SK-N-SH (cell line): ENCODE measurements at regions not wholly inside any gene's neighbourhood (a gene's known extent, or its start where the extent isn't known, plus 50 kb on each side); places are given as distances from the start of the nearest gene placed in this dataset.
"Not testable (repeated sequence)": the region's sequence is repeated elsewhere in the genome, so short reads cannot be mapped to it uniquely, and the experiment has no call there.

ENCODE experiments used
- CTCF ChIA-PET: fragments of 300-600, 350-600 bp; formaldehyde crosslinking; extraction: SDS; loops from one replicate; lab custom pipeline; 2021; lab: Yijun Ruan, JAX
- POLR2A ChIA-PET: fragments of 350-600 bp; sonication (Branson Sonifier 250); formaldehyde crosslinking; extraction: SDS; loops from one replicate; lab custom pipeline; 2020; ENCODE audit warnings: antibody characterized with exemption, inconsistent platforms; lab: Yijun Ruan, JAX
- DNase-seq: peaks from one replicate; pipeline ENCODE4 v3.0.0; 2012
- H2AFZ ChIP-seq: fragments of 200-600 bp; sonication (generic); 2 replicates; pipeline ENCODE4 v1.8.1; 2016; ENCODE audit warnings: antibody characterized with exemption, mild to moderate bottlenecking, low read depth
- H3F3A ChIP-seq: fragments of 200-600 bp; sonication (generic); replicated peaks from 2 replicates; pipeline ENCODE3; 2016; ENCODE audit warnings: antibody characterized with exemption, mild to moderate bottlenecking; ENCODE audit not compliant: insufficient read depth
- H3K27ac ChIP-seq, 2 experiments: fragments of 200-500 bp in 1 of 2; fragments of 200-600 bp in 1 of 2; sonication (Bioruptor generic) in 1 of 2; sonication (generic), shearing (Covaris generic) in 1 of 2; 2 replicates each; pipeline versions ENCODE4 v1.5.1 to v1.6.1; 2014 to 2016; ENCODE audit warnings: low read depth in 2 of 2, inconsistent platforms in 1 of 2, low read length in 1 of 2, mild to moderate bottlenecking in 1 of 2, mixed read lengths in 1 of 2
- H3K27me3 ChIP-seq: fragments of 200-600 bp; sonication (generic), shearing (Covaris generic); 2 replicates; pipeline ENCODE4 v1.6.1; 2016; ENCODE audit warnings: mixed run types; ENCODE audit not compliant: insufficient read depth
- H3K36me3 ChIP-seq, 2 experiments: fragments of 200-500 bp in 1 of 2; fragments of 200-600 bp in 1 of 2; sonication (Bioruptor generic) in 1 of 2; sonication (generic) in 1 of 2; replicated peaks in 1 of 2; 2 replicates each; pipeline versions ENCODE3 to v1.5.1; 2014 to 2016; ENCODE audit warnings: low read length in 1 of 2, mild to moderate bottlenecking in 1 of 2; ENCODE audit not compliant: insufficient read depth in 2 of 2, control insufficient read depth in 1 of 2
- H3K4me1 ChIP-seq, 2 experiments: fragments of 200-500 bp in 1 of 2; fragments of 200-600 bp in 1 of 2; sonication (Bioruptor generic) in 1 of 2; sonication (generic), shearing (Covaris generic) in 1 of 2; 2 replicates each; pipeline versions ENCODE4 v1.5.1 to v1.6.1; 2014 to 2016; ENCODE audit warnings: low read depth in 1 of 2, low read length in 1 of 2, mixed run types in 1 of 2; ENCODE audit not compliant: insufficient read depth in 2 of 2, control insufficient read depth in 1 of 2
- H3K4me2 ChIP-seq: fragments of 200-600 bp; sonication (generic), shearing (Covaris generic); 2 replicates; pipeline ENCODE4 v1.6.1; 2017; ENCODE audit warnings: mixed run types
- H3K4me3 ChIP-seq, 2 experiments: fragments of 200-500 bp in 1 of 2; fragments of 200-600 bp in 1 of 2; sonication (Bioruptor generic) in 1 of 2; sonication (generic), shearing (Covaris generic) in 1 of 2; 2 replicates each; pipeline versions ENCODE4 v1.5.1 to v1.8.1; 2014 to 2016; ENCODE audit warnings: low read depth in 2 of 2, inconsistent platforms in 1 of 2, low read length in 1 of 2, mild to moderate bottlenecking in 1 of 2, mixed read lengths in 1 of 2, moderate library complexity in 1 of 2
- H3K79me2 ChIP-seq: fragments of 200-600 bp; sonication (generic); 2 replicates; pipeline ENCODE4 v1.8.1; 2017; ENCODE audit warnings: mild to moderate bottlenecking; ENCODE audit not compliant: insufficient read depth
- H3K9ac ChIP-seq: fragments of 200-600 bp; sonication (generic); 2 replicates; pipeline ENCODE4 v1.6.1; 2017; ENCODE audit warnings: mixed run types
- H3K9me2 ChIP-seq: fragments of 200-600 bp; sonication (generic); 2 replicates; pipeline ENCODE4 v1.6.1; 2017; ENCODE audit warnings: mixed run types
- H3K9me3 ChIP-seq: fragments of 200-600 bp; sonication (generic); 2 replicates; pipeline ENCODE4 v1.6.1; 2017; ENCODE audit warnings: mixed run types, mild to moderate bottlenecking, moderate library complexity
- H4K20me1 ChIP-seq: fragments of 200-600 bp; sonication (generic); 2 replicates; pipeline ENCODE4 v1.6.1; 2017; ENCODE audit warnings: mild to moderate bottlenecking, mixed run types; ENCODE audit not compliant: insufficient read depth
- ELF1 ChIP-seq: IDR thresholded peaks from 2 replicates; pipeline ENCODE4 v1.4.0; 2012
- FOSL2 ChIP-seq: IDR thresholded peaks from 2 replicates; pipeline ENCODE4 v1.4.0; 2012; ENCODE audit warnings: low read depth, mild to moderate bottlenecking, moderate library complexity, borderline replicate concordance
- FOXJ3 ChIP-seq: sonication (generic); formaldehyde crosslinking; IDR thresholded peaks from 2 replicates; pipeline ENCODE4 v1.5.1; 2020; ENCODE audit warnings: mild to moderate bottlenecking, missing genetic modification reagents
- FOXM1 ChIP-seq: IDR thresholded peaks from 2 replicates; pipeline ENCODE4 v1.4.0; 2012; ENCODE audit warnings: low read depth, mild to moderate bottlenecking
- GATA2 ChIP-seq: sonication (generic); formaldehyde crosslinking; IDR thresholded peaks from 2 replicates; pipeline ENCODE4 v1.5.0; 2020; ENCODE audit warnings: mild to moderate bottlenecking, missing genetic modification reagents
- MEF2A ChIP-seq: IDR thresholded peaks from 2 replicates; pipeline ENCODE4 v1.4.0; 2012; ENCODE audit warnings: low read depth, borderline replicate concordance
- NFIC ChIP-seq: IDR thresholded peaks from 2 replicates; pipeline ENCODE4 v1.4.0; 2012; ENCODE audit warnings: borderline replicate concordance
- NRF1 ChIP-seq: IDR thresholded peaks from 2 replicates; pipeline ENCODE4 v1.6.1; 2012; ENCODE audit warnings: low read depth, mild to moderate bottlenecking, low read length
- POLR2AphosphoS5 ChIP-seq: IDR thresholded peaks from 2 replicates; pipeline ENCODE4 v1.6.1; 2012; ENCODE audit warnings: low read depth, low read length
- RAD21 ChIP-seq: IDR thresholded peaks from 2 replicates; pipeline ENCODE4 v1.6.1; 2012; ENCODE audit warnings: mild to moderate bottlenecking, low read length
- RCOR1 ChIP-seq: fragments of 150-350 bp; IDR thresholded peaks from 2 replicates; pipeline ENCODE4 v1.6.1; 2017; ENCODE audit warnings: antibody characterized with exemption, low read length
- RXRA ChIP-seq: IDR thresholded peaks from 2 replicates; pipeline ENCODE4 v1.4.0; 2012; ENCODE audit warnings: low read depth, mild to moderate bottlenecking, borderline replicate concordance
- SIN3A ChIP-seq: IDR thresholded peaks from 2 replicates; pipeline ENCODE4 v1.6.1; 2012; ENCODE audit warnings: low read depth, mild to moderate bottlenecking, low read length, moderate library complexity, borderline replicate concordance
- SMC3 ChIP-seq: IDR thresholded peaks from 2 replicates; pipeline ENCODE4 v1.6.1; 2012; ENCODE audit warnings: low read depth, low read length, improper control_type of control experiment
- TAF1 ChIP-seq: IDR thresholded peaks from 2 replicates; pipeline ENCODE4 v1.6.1; 2012; ENCODE audit warnings: low read depth, mild to moderate bottlenecking, low read length, moderate library complexity, borderline replicate concordance
- TEAD4 ChIP-seq: IDR thresholded peaks from 2 replicates; pipeline ENCODE4 v1.4.0; 2012; ENCODE audit warnings: mild to moderate bottlenecking, borderline replicate concordance; ENCODE audit not compliant: insufficient read depth
- WGBS: methylation state at CpG from one replicate; pipeline ENCODE4 v1.1.6; 2017; ENCODE audit warnings: low lambda C conversion rate; 5-methylcytosine and 5-hydroxymethylcytosine counted together
- TF ChIP-seq, protein P1 (sequence below): fragments of 150-350 bp; IDR thresholded peaks from 2 replicates; pipeline ENCODE4 v1.6.1; 2017; ENCODE audit warnings: antibody characterized with exemption, low read length, low read depth, borderline replicate concordance
- TF ChIP-seq, protein P2 (sequence below): IDR thresholded peaks from 2 replicates; pipeline ENCODE4 v1.4.0; 2012; ENCODE audit warnings: low read depth, borderline replicate concordance
- TF ChIP-seq, protein P3 (sequence below): fragments of 200-600 bp; sonication (generic); IDR thresholded peaks from 2 replicates; pipeline ENCODE4 v1.6.1; 2017; ENCODE audit warnings: antibody characterized with exemption, mild to moderate bottlenecking, moderate library complexity

DNA sequence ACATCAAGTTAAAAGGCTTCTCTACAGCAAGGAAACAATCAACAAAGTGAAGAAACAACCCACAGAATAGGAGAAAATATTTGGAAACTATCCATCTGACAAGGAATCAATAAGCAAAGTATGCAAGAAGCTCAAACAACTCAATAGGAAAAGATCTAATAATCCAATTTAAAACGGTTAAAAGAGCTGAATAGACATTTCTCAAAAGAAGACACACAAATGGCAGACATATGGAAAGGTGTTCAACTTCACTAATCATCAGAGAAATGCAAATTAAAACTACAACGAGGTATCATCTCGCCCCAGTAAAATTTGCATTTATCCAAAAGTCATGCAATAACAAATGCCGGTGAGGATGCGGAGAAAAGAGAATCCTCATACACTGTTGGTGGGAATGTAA, 82.2 kb upstream of the NECTIN3 start:
- Histone ChIP-seq H3K36me3 (no peaks in the 10 kb centered on the region), H3K9ac (no peak overlapping the region), H3K27me3 (no peaks in the 10 kb centered on the region), H3K4me2 (no peak overlapping the region), H3K79me2 (no peaks in the 10 kb centered on the region), H3F3A (no peaks in the 10 kb centered on the region), H4K20me1 (no peaks in the 10 kb centered on the region), H2AFZ (no peak overlapping the region), H3K9me3 (no peaks in the 10 kb centered on the region), H3K27ac (no peak overlapping the region), H3K4me3 (no peak overlapping the region), H3K4me1 (no peaks in the 10 kb centered on the region)
- CTCF ChIA-PET, result no interaction called here
- POLR2A ChIA-PET, result no interaction called here
- no peak for DNase-seq
- 76% methylated on average over 5 of the region's 5 CpGs for WGBS
- no peak for TF ChIP-seq SIN3A
- TF ChIP-seq FOXM1, result no peak
- TF ChIP-seq TEAD4, result no peak
- TF ChIP-seq RCOR1, result no peak
- TF ChIP-seq MEF2A, result no peak
- TF ChIP-seq RXRA, result no peak
- TF ChIP-seq, all 33 proteins: peak for 0
- H3K9me2 ChIP-seq, result no peaks in the 10 kb centered on the region

DNA sequence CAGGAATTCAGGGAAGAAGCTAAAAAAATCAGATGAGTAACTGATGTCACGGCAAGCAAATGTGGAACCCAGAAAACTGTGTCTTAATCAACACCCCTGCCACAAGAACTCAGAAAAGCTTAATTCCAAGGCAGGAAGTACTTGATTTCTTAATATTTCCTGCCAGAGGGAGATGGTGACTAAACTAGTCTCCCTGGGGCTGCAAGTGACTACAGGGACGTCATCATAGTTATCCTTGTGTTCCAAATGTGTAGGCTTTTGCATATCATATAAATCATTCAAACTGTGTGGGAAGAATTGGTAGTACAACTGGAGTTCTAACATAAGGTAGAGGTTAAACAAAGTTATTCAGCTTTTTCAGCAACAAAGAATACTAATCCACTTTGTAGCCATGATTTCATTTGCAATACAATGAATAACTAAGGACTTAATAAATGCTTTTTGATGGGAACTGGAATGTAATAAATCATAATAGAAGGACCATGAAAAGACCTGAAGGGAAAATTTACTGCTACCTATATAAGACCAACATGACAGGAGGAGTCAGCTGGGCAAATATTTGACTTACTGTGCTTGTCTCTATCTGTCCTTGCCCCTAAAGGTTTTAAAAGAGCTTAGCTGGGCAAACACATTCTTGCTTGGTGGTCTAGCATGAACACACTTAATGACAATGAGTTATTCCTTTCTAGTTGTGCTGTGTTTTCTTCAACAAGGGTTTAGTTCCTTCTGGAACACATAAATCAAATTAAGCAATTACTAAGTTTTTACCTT, 76.0 kb upstream of the NECTIN3 start:
- Histone ChIP-seq H3K4me1 (peaks cover 0 to 9% of the 10 kb centered on the region in 2 experiments; a peak in 1 of 4 replicates), H3K9ac (no peak overlapping the region), H3K27ac (peak overlapping the region in 1 of 2 experiments; percentile 2; a peak in 1 of 4 replicates), H3K79me2 (no peaks in the 10 kb centered on the region), H2AFZ (peak overlapping the region; percentile 53; the same call in 1 of the 2 replicates), H3F3A (no peaks in the 10 kb centered on the region), H3K4me2 (no peak overlapping the region), H3K4me3 (no peak overlapping the region), H3K9me3 (no peaks in the 10 kb centered on the region), H3K27me3 (no peaks in the 10 kb centered on the region), H3K9me2 (no peaks in the 10 kb centered on the region), H3K36me3 (no peaks in the 10 kb centered on the region), H4K20me1 (no peaks in the 10 kb centered on the region)
- TF ChIP-seq FOSL2, result no peak
- no peak for TF ChIP-seq SMC3
- no peak for TF ChIP-seq ELF1
- no peak for TF ChIP-seq RCOR1
- no peak for TF ChIP-seq GATA2 (CRISPR knock-in tag)
- TF ChIP-seq NFIC, result no peak
- TF ChIP-seq NRF1, result no peak
- TF ChIP-seq TAF1, result no peak
- TF ChIP-seq POLR2AphosphoS5, result no peak
- no peak for TF ChIP-seq FOXJ3
- TF ChIP-seq, protein P1, sequence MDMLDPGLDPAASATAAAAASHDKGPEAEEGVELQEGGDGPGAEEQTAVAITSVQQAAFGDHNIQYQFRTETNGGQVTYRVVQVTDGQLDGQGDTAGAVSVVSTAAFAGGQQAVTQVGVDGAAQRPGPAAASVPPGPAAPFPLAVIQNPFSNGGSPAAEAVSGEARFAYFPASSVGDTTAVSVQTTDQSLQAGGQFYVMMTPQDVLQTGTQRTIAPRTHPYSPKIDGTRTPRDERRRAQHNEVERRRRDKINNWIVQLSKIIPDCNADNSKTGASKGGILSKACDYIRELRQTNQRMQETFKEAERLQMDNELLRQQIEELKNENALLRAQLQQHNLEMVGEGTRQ, result no peak
- no peak for TF ChIP-seq RAD21
- no peak for TF ChIP-seq MEF2A
- TF ChIP-seq, protein P2, sequence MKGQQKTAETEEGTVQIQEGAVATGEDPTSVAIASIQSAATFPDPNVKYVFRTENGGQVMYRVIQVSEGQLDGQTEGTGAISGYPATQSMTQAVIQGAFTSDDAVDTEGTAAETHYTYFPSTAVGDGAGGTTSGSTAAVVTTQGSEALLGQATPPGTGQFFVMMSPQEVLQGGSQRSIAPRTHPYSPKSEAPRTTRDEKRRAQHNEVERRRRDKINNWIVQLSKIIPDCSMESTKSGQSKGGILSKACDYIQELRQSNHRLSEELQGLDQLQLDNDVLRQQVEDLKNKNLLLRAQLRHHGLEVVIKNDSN, result no peak
- TF ChIP-seq, protein P3, sequence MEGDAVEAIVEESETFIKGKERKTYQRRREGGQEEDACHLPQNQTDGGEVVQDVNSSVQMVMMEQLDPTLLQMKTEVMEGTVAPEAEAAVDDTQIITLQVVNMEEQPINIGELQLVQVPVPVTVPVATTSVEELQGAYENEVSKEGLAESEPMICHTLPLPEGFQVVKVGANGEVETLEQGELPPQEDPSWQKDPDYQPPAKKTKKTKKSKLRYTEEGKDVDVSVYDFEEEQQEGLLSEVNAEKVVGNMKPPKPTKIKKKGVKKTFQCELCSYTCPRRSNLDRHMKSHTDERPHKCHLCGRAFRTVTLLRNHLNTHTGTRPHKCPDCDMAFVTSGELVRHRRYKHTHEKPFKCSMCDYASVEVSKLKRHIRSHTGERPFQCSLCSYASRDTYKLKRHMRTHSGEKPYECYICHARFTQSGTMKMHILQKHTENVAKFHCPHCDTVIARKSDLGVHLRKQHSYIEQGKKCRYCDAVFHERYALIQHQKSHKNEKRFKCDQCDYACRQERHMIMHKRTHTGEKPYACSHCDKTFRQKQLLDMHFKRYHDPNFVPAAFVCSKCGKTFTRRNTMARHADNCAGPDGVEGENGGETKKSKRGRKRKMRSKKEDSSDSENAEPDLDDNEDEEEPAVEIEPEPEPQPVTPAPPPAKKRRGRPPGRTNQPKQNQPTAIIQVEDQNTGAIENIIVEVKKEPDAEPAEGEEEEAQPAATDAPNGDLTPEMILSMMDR, result no peak
- WGBS, result 51% methylated on average over 2 of the region's 2 CpGs
- ChIA-PET CTCF (no interaction called here), POLR2A (no interaction called here)
- no peak for DNase-seq

DNA sequence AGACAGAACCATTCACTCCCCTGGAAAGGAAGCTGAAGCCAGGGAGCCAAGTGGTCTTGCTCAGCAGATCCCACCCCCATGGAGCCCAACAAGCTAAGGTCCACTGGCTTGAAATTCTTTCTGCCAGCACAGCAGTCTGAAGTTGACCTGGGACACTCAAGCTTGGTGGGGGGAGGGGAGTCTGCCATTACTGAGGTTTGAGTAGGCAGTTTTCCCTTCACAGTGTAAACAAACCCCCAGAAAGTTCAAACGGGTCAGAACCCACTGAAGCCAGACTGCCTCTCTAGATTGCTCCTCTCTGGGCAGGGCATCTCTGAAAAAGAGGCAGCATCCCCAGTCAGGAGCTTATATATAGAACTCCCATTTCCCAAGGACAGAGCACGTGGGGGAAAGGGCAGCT, 72.8 kb upstream of the NECTIN3 start:
- WGBS, result 55% methylated on average over 2 of the region's 2 CpGs
- CTCF ChIA-PET, result interaction anchor here (0.6 to 0.8 kb wide), 2 partner anchors 81 to 719 kb away, joined by 3 read pairs; no protein-coding TSS in a partner anchor

More for the DNA sequence above, 72.8 kb upstream of the NECTIN3 start:
- H3K4me2 ChIP-seq, H3K4me3 ChIP-seq, H3K27me3 ChIP-seq, H3K9me3 ChIP-seq, H3K79me2 ChIP-seq, H2AFZ ChIP-seq, H3K9me2 ChIP-seq, H4K20me1 ChIP-seq, H3F3A ChIP-seq, DNase-seq, POLR2A ChIA-PET, H3K4me1 ChIP-seq, H3K27ac ChIP-seq, H3K36me3 ChIP-seq, H3K9ac ChIP-seq: not testable (repeated sequence)
